Esophagus muscularis mucosa (tissue), 3 donors: ENCODE measurements at regions not wholly inside any gene's neighbourhood (a gene's known extent, or its start where the extent isn't known, plus 50 kb on each side); places are given as distances from the start of the nearest gene placed in this dataset.

Experiments
- CTCF ChIP-seq, 3 experiments: fragments of 200-600 bp in 2 of 3; fragments of 450-650 bp in 1 of 3; sonication (generic) in 2 of 3; IDR thresholded peaks; one replicate each; pipeline ENCODE4 v1.5.1; 2017 to 2019; ENCODE audit warnings: antibody characterized with exemption in 3 of 3, mild to moderate bottlenecking in 2 of 3, moderate library complexity in 1 of 3
- POLR2A ChIP-seq: fragments of 450-650 bp; IDR thresholded peaks from one replicate; pipeline ENCODE4 v1.6.1; 2017; ENCODE audit warnings: antibody characterized with exemption, moderate library complexity, mild to moderate bottlenecking, low read depth

- TF ChIP-seq CTCF (IDR thresholded peaks at IDR 0.05) (no peak), POLR2A (no peak)
Observed at GRCh38 chr12:25415004-25415403, 138.1 kb downstream of the LMNTD1 start.
